Bronchial epithelial cell (primary cell): ENCODE measurements at regions not wholly inside any gene's neighbourhood (a gene's known extent, or its start where the extent isn't known, plus 50 kb on each side); places are given as distances from the start of the nearest gene placed in this dataset.

ENCODE experiments used
- DNase-seq: peaks from one replicate; pipeline ENCODE4 v3.0.0-alpha.2; 2010; ENCODE audit warnings: low read depth
- FAIRE-seq: peaks from 2 replicates; lab custom pipeline; 2011; peaks lifted over from hg19 to GRCh38; lab: Jason Lieb, UNC
- H3K27me3 ChIP-seq: 2 replicates; pipeline ENCODE4 v1.5.1; 2011; ENCODE audit warnings: low read length; ENCODE audit not compliant: control insufficient read depth, insufficient read depth
- H3K36me3 ChIP-seq: 2 replicates; pipeline ENCODE4 v1.5.1; 2011; ENCODE audit warnings: low read length; ENCODE audit not compliant: control insufficient read depth, insufficient read depth
- H3K4me3 ChIP-seq: 2 replicates; pipeline ENCODE4 v1.5.1; 2011; ENCODE audit warnings: mild to moderate bottlenecking, low read depth, low read length, control low read depth
- CTCF ChIP-seq: IDR thresholded peaks from 2 replicates; pipeline ENCODE4 v1.5.1; 2011; ENCODE audit warnings: mild to moderate bottlenecking, moderate library complexity, low read length, control low read depth, inconsistent platforms; ENCODE audit not compliant: insufficient read depth, severe bottlenecking

DNA sequence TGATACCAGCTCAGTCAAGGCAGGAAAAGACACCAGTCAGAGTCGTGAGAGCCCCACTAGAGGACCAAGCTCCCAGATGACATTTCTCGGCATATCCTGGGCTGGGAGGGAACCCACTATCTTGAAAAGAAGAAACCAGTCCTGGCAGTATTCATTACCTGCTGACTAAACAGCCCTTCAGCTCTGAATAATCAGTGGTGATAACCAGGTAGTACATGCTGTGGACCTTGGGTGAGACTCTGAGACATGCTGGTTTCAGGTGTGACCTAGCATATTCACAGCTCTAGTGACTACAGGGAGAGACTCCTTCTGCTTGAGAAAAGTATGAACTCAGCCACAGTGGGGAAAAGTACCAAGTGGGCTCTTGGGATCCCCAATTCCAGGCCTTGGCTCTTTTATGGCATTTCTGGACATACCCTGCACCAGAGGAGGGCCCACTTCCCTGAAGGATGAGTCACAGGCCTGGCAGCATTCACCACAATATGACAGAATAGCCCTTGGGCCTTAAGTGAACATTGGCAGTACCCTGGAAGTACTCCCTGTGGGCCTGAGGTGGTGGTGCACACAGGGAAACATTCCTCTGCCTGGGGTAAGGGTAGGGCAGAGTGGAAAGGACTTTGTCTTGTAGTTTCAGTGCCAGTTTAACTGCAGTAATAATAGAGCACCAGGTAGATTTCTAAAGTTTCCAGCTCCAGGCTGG lies 82.6 kb upstream of the SLC38A4 start:
- DNase-seq (peak; percentile 94), FAIRE-seq (peak; percentile 98)
- Histone ChIP-seq H3K36me3 (no peaks in the 10 kb centered on the region), H3K27me3 (no peaks in the 10 kb centered on the region), H3K4me3 (no peak overlapping the region)
- no peak for TF ChIP-seq CTCF

DNA sequence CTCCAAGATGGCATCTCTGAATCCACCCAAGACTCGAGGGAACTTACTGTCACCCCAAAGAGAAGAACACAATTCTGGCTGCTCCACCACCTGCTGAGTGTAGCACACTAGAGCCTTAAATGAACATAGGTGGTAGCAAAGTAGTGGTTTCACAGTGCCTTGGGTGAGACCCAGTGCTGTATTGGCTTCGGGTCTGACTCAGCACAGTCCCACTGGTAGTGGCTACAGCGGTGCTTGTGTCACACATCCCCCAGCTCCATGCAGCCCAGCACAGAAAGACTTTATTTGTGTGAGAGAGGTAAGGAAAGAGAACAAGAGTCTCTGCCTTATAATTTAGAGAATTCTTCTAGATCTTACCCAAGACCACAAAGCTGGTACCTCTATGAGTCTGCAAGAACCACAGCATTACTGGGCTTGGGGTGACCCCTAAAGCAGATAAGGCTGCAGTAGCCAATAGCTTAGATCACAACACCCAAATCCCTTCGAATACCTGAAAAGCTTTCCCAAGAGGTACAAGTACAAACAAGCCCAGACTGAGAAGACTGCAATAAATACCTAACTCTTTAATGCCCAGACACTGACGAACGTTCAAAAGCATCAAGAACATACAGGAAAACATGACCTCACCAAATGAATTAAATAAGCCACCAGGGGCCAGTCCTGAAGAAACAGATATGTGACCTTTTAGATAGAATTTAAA lies 83.3 kb upstream of the SLC38A4 start:
- TF ChIP-seq CTCF: no peak
- Histone ChIP-seq H3K4me3 (no peak overlapping the region), H3K27me3 (no peaks in the 10 kb centered on the region), H3K36me3 (no peaks in the 10 kb centered on the region)
- no peak for FAIRE-seq
- DNase-seq: peak; percentile 98

DNA sequence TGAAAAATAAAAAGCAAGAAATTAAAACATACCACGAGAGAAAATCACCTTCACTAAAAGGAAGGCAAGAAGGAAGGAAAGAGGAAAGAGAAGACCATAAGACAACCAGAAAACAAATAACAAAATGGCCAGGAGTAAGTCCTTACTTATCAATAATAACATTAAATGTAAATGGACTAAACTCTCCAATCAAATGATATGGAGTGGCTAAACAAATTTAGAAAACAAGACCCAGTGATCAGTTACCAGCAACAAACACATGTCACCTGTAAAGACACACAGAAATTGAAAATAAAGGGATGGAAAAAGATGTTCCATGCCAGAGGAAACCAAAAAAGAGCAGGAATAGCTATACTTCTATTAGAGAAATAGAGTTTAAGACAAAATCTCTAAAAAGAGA lies 85.0 kb upstream of the SLC38A4 start:
- no peaks in the 10 kb centered on the region for H3K36me3 ChIP-seq
- no peak for TF ChIP-seq CTCF
- FAIRE-seq: no peak
- H3K27me3 ChIP-seq: no peaks in the 10 kb centered on the region
- DNase-seq: no peak
- no peak overlapping the region for H3K4me3 ChIP-seq

GRCh38 chr12:46914336-46914735 lies 88.5 kb upstream of the SLC38A4 start:
- no peak for TF ChIP-seq CTCF
- no peaks in the 10 kb centered on the region for H3K36me3 ChIP-seq
- H3K27me3 ChIP-seq: no peaks in the 10 kb centered on the region
- FAIRE-seq (no peak), DNase-seq (no peak)
- H3K4me3 ChIP-seq: no peak overlapping the region

GRCh38 chr12:46915082-46915481 lies 89.3 kb upstream of the SLC38A4 start:
- peak; percentile 77 for DNase-seq
- Histone ChIP-seq H3K27me3 (no peaks in the 10 kb centered on the region), H3K4me3 (no peak overlapping the region), H3K36me3 (no peaks in the 10 kb centered on the region)
- TF ChIP-seq CTCF: no peak
- FAIRE-seq: no peak
